Trophoblast cell (in vitro differentiated cells and primary cell): ENCODE measurements at regions not wholly inside any gene's neighbourhood (a gene's known extent, or its start where the extent isn't known, plus 50 kb on each side); places are given as distances from the start of the nearest gene placed in this dataset.
A peak's percentile ranks its signal among the peaks of the same experiment; 100 is the strongest.

Source experiments
- DNase-seq, 2 donors: peaks; one replicate each; pipeline ENCODE4 v3.0.0-alpha.2; 2016
- H2AFZ ChIP-seq: 2 replicates; pipeline ENCODE4 v1.6.1; 2013; ENCODE audit warnings: low read length, moderate library complexity, mild to moderate bottlenecking; ENCODE audit not compliant: insufficient read depth, poor library complexity
- H2AK5ac ChIP-seq: 2 replicates; pipeline ENCODE4 v1.6.1; 2013; ENCODE audit warnings: mild to moderate bottlenecking, low read length
- H2BK120ac ChIP-seq: 2 replicates; pipeline ENCODE4 v1.6.1; 2013; ENCODE audit warnings: low read length, mild to moderate bottlenecking, moderate library complexity; ENCODE audit not compliant: insufficient read depth, poor library complexity
- H2BK12ac ChIP-seq: 2 replicates; pipeline ENCODE4 v1.6.1; 2013; ENCODE audit warnings: mild to moderate bottlenecking, low read length, moderate library complexity
- H2BK5ac ChIP-seq: 2 replicates; pipeline ENCODE4 v1.6.1; 2013; ENCODE audit warnings: low read length, low read depth, moderate library complexity, mild to moderate bottlenecking; ENCODE audit not compliant: poor library complexity
- H3K14ac ChIP-seq: 2 replicates; pipeline ENCODE4 v1.6.1; 2013; ENCODE audit warnings: mild to moderate bottlenecking, low read length
- H3K18ac ChIP-seq: 2 replicates; pipeline ENCODE4 v1.6.1; 2013; ENCODE audit warnings: mild to moderate bottlenecking, low read length
- H3K23ac ChIP-seq: 2 replicates; pipeline ENCODE4 v1.6.1; 2013; ENCODE audit warnings: low read length
- H3K27ac ChIP-seq: 2 replicates; pipeline ENCODE4 v1.5.1; 2013; ENCODE audit warnings: low read depth, mild to moderate bottlenecking, inconsistent platforms, low read length, moderate library complexity
- H3K27me3 ChIP-seq: 2 replicates; pipeline ENCODE4 v1.6.1; 2013; ENCODE audit warnings: inconsistent platforms, mild to moderate bottlenecking, low read length, moderate library complexity; ENCODE audit not compliant: insufficient read depth
- H3K36me3 ChIP-seq, 2 experiments: 1 replicate in 1 of 2; 2 replicates in 1 of 2; pipeline ENCODE4 v1.6.1; 2013; ENCODE audit warnings: low read length in 2 of 2, mild to moderate bottlenecking in 2 of 2, moderate library complexity in 1 of 2; ENCODE audit not compliant: insufficient read depth in 2 of 2, control insufficient read depth in 1 of 2
- H3K4ac ChIP-seq: 2 replicates; pipeline ENCODE4 v1.6.1; 2013; ENCODE audit warnings: low read depth, mild to moderate bottlenecking, low read length, moderate library complexity
- H3K4me1 ChIP-seq, 2 experiments: 1 replicate in 1 of 2; 2 replicates in 1 of 2; pipeline ENCODE4 v1.6.1; 2013; ENCODE audit warnings: low read length in 2 of 2, mild to moderate bottlenecking in 2 of 2, moderate library complexity in 1 of 2; ENCODE audit not compliant: insufficient read depth in 2 of 2, control insufficient read depth in 1 of 2
- H3K4me2 ChIP-seq: 2 replicates; pipeline ENCODE4 v1.6.1; 2013; ENCODE audit warnings: inconsistent platforms, mild to moderate bottlenecking, low read length, moderate library complexity
- H3K4me3 ChIP-seq: 2 replicates; pipeline ENCODE4 v1.5.1; 2013; ENCODE audit warnings: mild to moderate bottlenecking, low read depth, low read length, inconsistent platforms
- H3K79me1 ChIP-seq: one replicate; pipeline ENCODE4 v1.6.1; 2013; ENCODE audit warnings: low read length
- H3K79me2 ChIP-seq: 2 replicates; pipeline ENCODE4 v1.6.1; 2013; ENCODE audit warnings: low read length, mild to moderate bottlenecking; ENCODE audit not compliant: control insufficient read depth, insufficient read depth, poor library complexity
- H3K9ac ChIP-seq: 2 replicates; pipeline ENCODE4 v1.6.1; 2013; ENCODE audit warnings: mild to moderate bottlenecking, low read length
- H3K9me3 ChIP-seq: 2 replicates; pipeline ENCODE4 v1.6.1; 2013; ENCODE audit warnings: low read depth, mild to moderate bottlenecking, control low read depth, inconsistent platforms, low read length; ENCODE audit not compliant: insufficient read depth
- H4K12ac ChIP-seq: 2 replicates; pipeline ENCODE4 v1.6.1; 2013; ENCODE audit warnings: low read depth, mild to moderate bottlenecking, low read length, moderate library complexity
- H4K8ac ChIP-seq: 2 replicates; pipeline ENCODE4 v1.6.1; 2013; ENCODE audit warnings: low read depth, mild to moderate bottlenecking, low read length, moderate library complexity
- H4K91ac ChIP-seq: one replicate; pipeline ENCODE4 v1.6.1; 2013; ENCODE audit warnings: low read depth, mild to moderate bottlenecking, low read length, moderate library complexity
- WGBS: extraction: QIAGEN DNeasy Blood & Tissue Kit; methylation state at CpG from one replicate; pipeline ENCODE4 v1.1.7; 2013; ENCODE audit warnings: missing lambda C conversion rate; ENCODE audit not compliant: insufficient read length, insufficient coverage; ENCODE audit errors: extremely low coverage; 5-methylcytosine and 5-hydroxymethylcytosine counted together

DNA sequence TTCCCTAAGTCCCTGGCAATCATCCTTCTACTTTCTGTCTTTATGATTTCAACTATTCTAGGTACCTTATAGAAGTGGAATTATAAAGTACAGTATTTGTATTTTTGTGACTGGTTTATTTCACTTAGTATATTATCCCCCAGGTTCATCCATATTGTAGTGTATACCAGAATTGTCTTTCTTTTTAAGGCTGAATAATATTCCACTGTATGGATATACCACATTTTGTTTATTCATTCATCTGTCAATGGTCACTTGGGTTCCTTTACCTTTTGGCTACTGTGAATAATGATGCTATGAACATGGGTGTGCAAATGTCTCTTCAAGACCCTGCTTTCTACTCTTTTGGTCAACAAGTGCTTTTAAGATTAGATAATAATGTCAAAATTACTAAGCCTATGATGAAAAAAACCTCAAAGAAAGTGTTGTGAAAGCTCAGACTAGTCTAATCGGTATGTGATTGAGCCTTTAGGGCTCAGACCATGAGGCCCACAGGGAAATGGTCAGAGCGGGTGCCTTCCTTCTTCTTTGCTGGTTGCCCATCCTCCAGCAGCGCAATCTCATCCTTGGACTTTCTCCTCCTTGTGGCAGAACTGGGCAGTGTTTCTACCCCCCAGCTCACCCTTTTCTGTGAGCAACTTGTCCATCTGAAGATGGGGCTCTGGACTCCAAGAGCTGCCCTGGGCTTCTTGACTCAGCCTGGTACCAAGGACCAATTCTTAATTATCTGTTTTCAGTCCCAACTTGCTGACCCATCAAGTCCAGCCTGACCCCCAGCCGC, 105.4 kb downstream of the TTC8 start:
- H2BK120ac ChIP-seq: no peak overlapping the region
- no peaks in the 10 kb centered on the region for H3K79me1 ChIP-seq
- H3K36me3 ChIP-seq: no peaks in the 10 kb centered on the region
- no peak overlapping the region for H3K4me3 ChIP-seq
- no peak overlapping the region for H4K91ac ChIP-seq
- H3K9ac ChIP-seq: no peak overlapping the region
- WGBS: no CpG with 5 or more reads among the region's 4 CpGs
- H2AK5ac ChIP-seq: no peak overlapping the region
- no peaks in the 10 kb centered on the region for H3K27me3 ChIP-seq
- no peak overlapping the region for H4K12ac ChIP-seq
- H2AFZ ChIP-seq: no peak overlapping the region
- H3K9me3 ChIP-seq: peaks cover 4% of the 10 kb centered on the region
- H3K4me1 ChIP-seq: no peaks in the 10 kb centered on the region
- H3K18ac ChIP-seq: no peak overlapping the region
- H3K27ac ChIP-seq: no peak overlapping the region
- H2BK5ac ChIP-seq: no peak overlapping the region
- H3K14ac ChIP-seq: no peak overlapping the region
- no peak overlapping the region for H3K23ac ChIP-seq
- no peaks in the 10 kb centered on the region for H3K79me2 ChIP-seq
- peak in 1 of 2 donors; percentile 29 for DNase-seq
- no peak overlapping the region for H3K4ac ChIP-seq
- H3K4me2 ChIP-seq: no peak overlapping the region
- no peak overlapping the region for H2BK12ac ChIP-seq
- H4K8ac ChIP-seq: no peak overlapping the region

DNA sequence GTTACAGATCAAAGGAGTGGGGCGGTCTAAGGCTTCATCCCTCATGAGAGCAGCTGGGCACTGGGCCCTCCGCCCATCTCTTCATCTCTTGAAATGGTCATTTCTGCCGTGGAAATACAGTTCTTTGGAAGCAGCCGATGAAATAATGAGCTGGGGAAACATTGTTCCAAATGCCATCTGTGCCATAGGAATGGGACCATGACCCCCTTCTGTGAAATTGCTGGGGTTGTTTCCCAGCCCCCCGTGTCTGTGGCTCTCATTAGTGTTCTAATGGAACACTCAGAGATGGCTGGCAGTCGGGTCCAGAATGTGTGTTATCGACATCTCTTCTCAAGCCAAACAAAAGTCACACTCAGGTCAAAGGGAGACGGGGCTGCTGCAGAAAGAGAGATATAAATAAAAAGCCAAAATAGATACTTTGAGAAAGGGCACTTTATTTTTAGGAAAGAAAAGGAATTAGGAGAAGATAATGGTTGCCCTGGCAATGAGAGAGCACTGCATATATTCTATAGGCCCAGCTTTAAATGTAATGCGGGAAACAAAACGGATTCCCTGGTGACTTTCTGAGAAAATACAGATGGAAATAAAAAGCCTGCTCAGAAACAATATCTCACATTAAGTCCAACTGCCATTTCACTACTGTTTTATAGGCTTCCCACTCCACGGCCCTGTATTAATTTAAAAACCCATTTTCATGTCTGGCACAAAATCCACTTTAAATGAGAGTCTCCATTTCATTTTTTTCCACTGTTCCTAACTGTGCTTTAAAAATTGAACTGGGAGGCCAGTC, 107.1 kb downstream of the TTC8 start:
- Histone ChIP-seq H3K4me2 (no peak overlapping the region), H3K27ac (no peak overlapping the region)
- DNase-seq: no peak

DNA sequence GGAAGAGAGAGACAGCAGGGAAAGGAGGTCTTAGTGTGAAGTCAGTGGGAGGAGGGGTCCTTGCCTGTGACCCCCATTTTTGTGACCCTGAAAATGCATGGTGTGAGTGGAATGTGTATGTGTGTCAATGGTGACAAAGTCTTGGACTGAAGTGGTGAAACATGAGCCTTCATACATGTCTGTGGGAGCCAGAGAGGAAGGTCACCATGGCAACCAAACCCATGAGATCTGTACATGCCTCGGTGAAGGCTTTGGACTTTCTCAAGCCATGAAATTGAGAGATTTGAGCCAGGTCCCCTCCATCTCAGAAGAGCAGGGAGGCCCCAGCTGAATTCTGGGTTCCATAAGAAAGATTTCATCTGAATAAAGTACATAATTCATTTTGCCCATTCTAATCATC, 108.7 kb downstream of the TTC8 start:
- no CpG with 5 or more reads among the region's 1 CpG for WGBS
- H2BK5ac ChIP-seq: no peak overlapping the region
- no peaks in the 10 kb centered on the region for H3K79me1 ChIP-seq
- DNase-seq: no peak
- no peak overlapping the region for H3K9ac ChIP-seq
- peaks cover 4% of the 10 kb centered on the region for H3K9me3 ChIP-seq
- no peak overlapping the region for H3K18ac ChIP-seq
- no peak overlapping the region for H2AK5ac ChIP-seq
- H3K27ac ChIP-seq: no peak overlapping the region
- H3K36me3 ChIP-seq: no peaks in the 10 kb centered on the region
- H4K12ac ChIP-seq: no peak overlapping the region
- no peak overlapping the region for H3K4ac ChIP-seq
- no peak overlapping the region for H4K8ac ChIP-seq
- no peak overlapping the region for H3K4me2 ChIP-seq
- no peak overlapping the region for H2AFZ ChIP-seq
- no peak overlapping the region for H3K23ac ChIP-seq
- H3K4me1 ChIP-seq: no peaks in the 10 kb centered on the region
- no peaks in the 10 kb centered on the region for H3K27me3 ChIP-seq
- H2BK12ac ChIP-seq: no peak overlapping the region
- no peak overlapping the region for H2BK120ac ChIP-seq
- H3K4me3 ChIP-seq: no peak overlapping the region
- H4K91ac ChIP-seq: no peak overlapping the region
- H3K79me2 ChIP-seq: no peaks in the 10 kb centered on the region
- no peak overlapping the region for H3K14ac ChIP-seq

More for the DNA sequence above, 107.1 kb downstream of the TTC8 start:
- H2BK120ac ChIP-seq: no peak overlapping the region
- H2AK5ac ChIP-seq: no peak overlapping the region
- H3K14ac ChIP-seq: no peak overlapping the region
- no peak overlapping the region for H3K9ac ChIP-seq
- H3K4me3 ChIP-seq: no peak overlapping the region
- H3K27me3 ChIP-seq: no peaks in the 10 kb centered on the region
- H3K18ac ChIP-seq: no peak overlapping the region
- no peaks in the 10 kb centered on the region for H3K4me1 ChIP-seq
- no peak overlapping the region for H4K12ac ChIP-seq
- no peaks in the 10 kb centered on the region for H3K79me2 ChIP-seq
- no peak overlapping the region for H3K4ac ChIP-seq
- no peak overlapping the region for H2BK5ac ChIP-seq
- H3K23ac ChIP-seq: no peak overlapping the region
- H3K9me3 ChIP-seq: peaks cover 4% of the 10 kb centered on the region
- H4K8ac ChIP-seq: no peak overlapping the region
- H3K36me3 ChIP-seq: no peaks in the 10 kb centered on the region
- H2AFZ ChIP-seq: no peak overlapping the region
- no peaks in the 10 kb centered on the region for H3K79me1 ChIP-seq
- no CpG with 5 or more reads among the region's 11 CpGs for WGBS
- no peak overlapping the region for H2BK12ac ChIP-seq
- H4K91ac ChIP-seq: no peak overlapping the region

DNA sequence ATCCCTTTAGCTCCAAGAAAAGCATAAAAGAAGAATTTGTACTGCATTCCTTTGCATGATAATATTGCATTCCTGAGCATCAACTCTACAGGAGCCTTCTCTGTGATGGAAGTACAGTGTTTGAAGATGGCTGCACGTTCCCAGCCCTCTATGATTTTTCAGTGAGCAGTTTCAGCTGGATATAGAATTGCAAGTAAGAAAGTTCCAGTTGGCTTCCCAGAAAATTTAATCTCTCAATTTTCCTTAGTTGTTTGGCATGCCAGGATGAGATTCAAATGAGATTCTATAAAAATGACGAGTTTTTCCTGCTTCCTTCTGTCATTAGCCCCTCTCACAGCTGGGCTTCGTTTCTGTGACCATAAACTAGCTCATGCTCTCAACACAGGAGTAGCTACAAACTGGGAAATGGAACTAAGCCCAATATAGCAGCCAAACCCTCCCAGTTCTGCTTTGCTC, 109.9 kb downstream of the TTC8 start:
- Histone ChIP-seq H3K4me3 (no peak overlapping the region), H2BK12ac (no peak overlapping the region), H2AK5ac (no peak overlapping the region), H4K12ac (no peak overlapping the region), H2BK5ac (no peak overlapping the region), H3K14ac (no peak overlapping the region), H3K36me3 (no peaks in the 10 kb centered on the region), H3K27ac (no peak overlapping the region), H3K79me1 (no peaks in the 10 kb centered on the region), H3K23ac (no peak overlapping the region), H2AFZ (no peak overlapping the region), H4K91ac (no peak overlapping the region), H3K18ac (no peak overlapping the region), H3K9ac (no peak overlapping the region), H3K4ac (no peak overlapping the region), H3K27me3 (no peaks in the 10 kb centered on the region), H4K8ac (no peak overlapping the region), H3K79me2 (no peaks in the 10 kb centered on the region), H3K4me1 (no peaks in the 10 kb centered on the region), H3K9me3 (peaks cover 4% of the 10 kb centered on the region), H3K4me2 (no peak overlapping the region), H2BK120ac (no peak overlapping the region)
- WGBS: no CpG with 5 or more reads among the region's 3 CpGs
- DNase-seq: no peak
